Esophagus muscularis mucosa (tissue), 4 donors: ENCODE measurements at regions not wholly inside any gene's neighbourhood (a gene's known extent, or its start where the extent isn't known, plus 50 kb on each side); places are given as distances from the start of the nearest gene placed in this dataset.

Source experiments
- DNase-seq: peaks from one replicate; pipeline ENCODE4 v3.0.0-alpha.2; 2017; ENCODE audit errors: extremely low spot score
- H3K27ac ChIP-seq, 4 donors: fragments of 200-600 bp; sonication (generic); replicated peaks in 1 of 4; 1 replicate in 3 of 4; 2 replicates in 1 of 4; pipeline ENCODE4 v1.5.1; 2016 to 2019; ENCODE audit warnings: mild to moderate bottlenecking in 1 of 4
- H3K27me3 ChIP-seq, 4 donors: fragments of 200-600 bp; sonication (generic); one replicate each; pipeline versions ENCODE4 v1.5.1 to v1.6.0; 2016 to 2019
- H3K36me3 ChIP-seq, 4 donors: fragments of 200-600 bp; sonication (generic); one replicate each; pipeline ENCODE4 v1.5.1; 2016 to 2019
- H3K4me1 ChIP-seq, 4 donors: fragments of 200-600 bp; sonication (generic); one replicate each; pipeline ENCODE4 v1.5.1; 2016 to 2019
- H3K4me3 ChIP-seq, 4 donors: fragments of 200-600 bp; sonication (generic); 1 replicate in 2 of 4; 2 replicates in 2 of 4; pipeline ENCODE4 v1.5.1; 2016 to 2019; ENCODE audit warnings: mild to moderate bottlenecking in 4 of 4, moderate library complexity in 1 of 4
- H3K9me3 ChIP-seq, 4 donors: fragments of 200-600 bp; sonication (generic); 1 replicate in 3 of 4; 2 replicates in 1 of 4; pipeline ENCODE4 v1.5.1; 2016 to 2019
- CTCF ChIP-seq, 3 experiments: fragments of 200-600 bp in 2 of 3; fragments of 450-650 bp in 1 of 3; sonication (generic) in 2 of 3; IDR thresholded peaks; one replicate each; pipeline ENCODE4 v1.5.1; 2017 to 2019; ENCODE audit warnings: antibody characterized with exemption in 3 of 3, mild to moderate bottlenecking in 2 of 3, moderate library complexity in 1 of 3
- EP300 ChIP-seq: sonication (generic); formaldehyde crosslinking; IDR thresholded peaks from one replicate; pipeline ENCODE4 v1.6.1; 2017; ENCODE audit warnings: antibody characterized with exemption
- POLR2A ChIP-seq: fragments of 450-650 bp; IDR thresholded peaks from one replicate; pipeline ENCODE4 v1.6.1; 2017; ENCODE audit warnings: antibody characterized with exemption, moderate library complexity, mild to moderate bottlenecking, low read depth
- POLR2AphosphoS5 ChIP-seq, 2 donors: sonication (generic); formaldehyde crosslinking; IDR thresholded peaks; one replicate each; pipeline ENCODE4 v1.6.1; 2017; ENCODE audit warnings: antibody characterized with exemption in 2 of 2
- WGBS: methylation state at CpG from one replicate; pipeline ENCODE4 v1.1.5; 2018; 5-methylcytosine and 5-hydroxymethylcytosine counted together
- intact Hi-C: fragments of 100-400 bp; cut with DNase I; formaldehyde crosslinking; loops from one replicate; pipeline ENCODE4 v1.15.1; 2023

DNA sequence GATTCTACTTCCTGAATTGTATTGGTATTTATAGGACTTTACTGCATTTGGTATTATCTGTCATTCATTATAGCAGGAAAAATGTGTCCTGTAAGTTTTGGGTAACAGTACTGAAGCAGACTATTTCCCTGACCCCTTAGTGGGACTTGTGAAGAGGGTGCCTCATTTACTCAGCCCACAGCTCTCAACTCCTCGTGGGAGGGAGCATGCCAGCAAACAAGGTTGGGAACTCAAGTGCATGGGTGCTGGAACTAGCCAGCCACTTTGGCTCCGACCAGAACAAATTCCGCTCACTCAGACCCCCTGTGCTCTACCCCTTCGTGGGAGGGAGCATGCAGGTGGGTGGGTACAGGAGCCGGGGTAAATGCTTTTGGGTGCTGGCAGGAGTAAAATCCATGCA, 1773.5 kb upstream of the WWC1 start:
- DNase-seq: no peak
- Histone ChIP-seq H3K9me3 (no peaks in the 10 kb centered on the region), H3K27me3 (peaks cover 0 to 5% (median 0%) of the 10 kb centered on the region in 4 donors), H3K27ac (no peak overlapping the region), H3K36me3 (no peaks in the 10 kb centered on the region), H3K4me3 (no peak overlapping the region), H3K4me1 (no peaks in the 10 kb centered on the region)
- 74% methylated on average over 5 of the region's 5 CpGs for WGBS
- intact Hi-C loops: no loop called here
- no peak for TF ChIP-seq EP300
- no peak for TF ChIP-seq CTCF (IDR thresholded peaks at IDR 0.05)
- no peak for TF ChIP-seq POLR2A
- no peak for TF ChIP-seq POLR2AphosphoS5 (IDR thresholded peaks at IDR 0.05)

DNA sequence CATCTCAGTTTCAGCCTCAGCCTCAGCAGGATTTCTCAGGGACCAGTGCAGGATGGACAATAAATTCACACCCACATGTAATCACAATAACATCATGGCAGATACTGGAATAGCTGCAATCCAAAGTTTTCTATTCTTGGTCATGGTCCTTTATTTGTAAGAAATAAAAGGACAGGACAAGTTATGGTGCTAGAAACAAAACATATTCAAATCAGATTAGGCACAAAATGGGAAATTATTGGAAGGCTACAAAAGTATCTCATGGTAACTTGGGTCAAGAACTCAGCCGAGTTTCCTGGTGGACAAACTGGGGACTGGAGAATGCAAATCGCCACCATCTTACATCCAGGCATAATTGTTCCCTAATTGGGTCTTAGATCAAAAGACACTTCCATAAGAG, 1768.2 kb upstream of the WWC1 start:
- 77% methylated on average over 2 of the region's 2 CpGs for WGBS
- no peak for DNase-seq
- intact Hi-C loops: no loop called here
- H3K27ac ChIP-seq: no peak overlapping the region
- H3K27me3 ChIP-seq: peaks cover 0 to under 1% (median 0%) of the 10 kb centered on the region in 4 donors
- no peak for TF ChIP-seq EP300
- no peaks in the 10 kb centered on the region for H3K9me3 ChIP-seq
- H3K36me3 ChIP-seq: no peaks in the 10 kb centered on the region
- no peaks in the 10 kb centered on the region for H3K4me1 ChIP-seq
- H3K4me3 ChIP-seq: no peak overlapping the region

GRCh38 chr5:166529200-166529599, 1762.2 kb upstream of the WWC1 start:
- H3K27me3 ChIP-seq: no peaks in the 10 kb centered on the region
- no peaks in the 10 kb centered on the region for H3K4me1 ChIP-seq
- WGBS: 38% methylated on average over 2 of the region's 2 CpGs
- no peak for TF ChIP-seq CTCF (IDR thresholded peaks at IDR 0.05)
- no peak for TF ChIP-seq POLR2A
- TF ChIP-seq POLR2AphosphoS5 (IDR thresholded peaks at IDR 0.05): no peak
- no peak for TF ChIP-seq EP300
- no peak overlapping the region for H3K27ac ChIP-seq
- intact Hi-C loops: no loop called here
- no peak overlapping the region for H3K4me3 ChIP-seq
- DNase-seq: no peak
- no peaks in the 10 kb centered on the region for H3K9me3 ChIP-seq
- no peaks in the 10 kb centered on the region for H3K36me3 ChIP-seq

DNA sequence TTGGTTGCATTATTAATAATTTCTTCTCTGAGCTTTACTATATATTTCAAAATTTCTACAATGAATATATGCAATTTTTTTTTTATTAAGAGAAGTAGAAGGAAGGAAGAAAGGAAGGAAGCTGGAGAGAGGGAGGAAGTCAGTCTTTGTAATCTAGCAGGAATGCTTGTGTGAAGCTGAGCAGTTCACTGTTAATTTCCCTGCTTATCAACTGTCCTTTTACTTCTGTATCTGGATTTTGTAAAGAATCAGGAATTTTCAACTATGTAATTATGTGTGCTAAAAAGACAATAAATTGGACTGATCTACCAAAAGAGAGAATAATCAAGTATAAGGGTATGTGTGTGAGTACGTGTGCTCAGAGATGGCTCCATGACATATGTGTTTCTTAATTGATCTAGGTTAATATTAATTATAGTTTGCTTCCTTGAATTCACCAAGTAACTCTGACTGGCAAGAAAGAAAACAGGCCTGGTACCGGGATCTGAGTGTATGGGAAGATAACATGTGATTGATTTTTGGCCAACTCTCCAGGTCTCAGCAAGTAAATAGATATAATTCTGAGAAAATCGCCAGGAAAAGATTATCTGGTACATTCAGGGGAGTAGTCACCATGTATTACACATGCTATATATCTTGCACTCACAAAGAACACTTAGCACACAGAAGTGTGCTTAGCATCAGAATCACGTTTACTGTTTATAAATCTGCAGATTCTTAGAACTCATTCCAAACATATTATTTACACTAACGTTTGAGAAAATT, 1758.8 kb upstream of the WWC1 start:
- 70% methylated on average over 5 of the region's 5 CpGs for WGBS
- Histone ChIP-seq H3K4me1 (no peaks in the 10 kb centered on the region), H3K36me3 (no peaks in the 10 kb centered on the region), H3K4me3 (no peak overlapping the region), H3K9me3 (no peaks in the 10 kb centered on the region), H3K27me3 (no peaks in the 10 kb centered on the region), H3K27ac (no peak overlapping the region)
- TF ChIP-seq EP300: no peak
- TF ChIP-seq POLR2AphosphoS5 (IDR thresholded peaks at IDR 0.05): no peak
- TF ChIP-seq CTCF (IDR thresholded peaks at IDR 0.05): no peak
- TF ChIP-seq POLR2A: no peak
- no peak for DNase-seq
- intact Hi-C loops: no loop called here

DNA sequence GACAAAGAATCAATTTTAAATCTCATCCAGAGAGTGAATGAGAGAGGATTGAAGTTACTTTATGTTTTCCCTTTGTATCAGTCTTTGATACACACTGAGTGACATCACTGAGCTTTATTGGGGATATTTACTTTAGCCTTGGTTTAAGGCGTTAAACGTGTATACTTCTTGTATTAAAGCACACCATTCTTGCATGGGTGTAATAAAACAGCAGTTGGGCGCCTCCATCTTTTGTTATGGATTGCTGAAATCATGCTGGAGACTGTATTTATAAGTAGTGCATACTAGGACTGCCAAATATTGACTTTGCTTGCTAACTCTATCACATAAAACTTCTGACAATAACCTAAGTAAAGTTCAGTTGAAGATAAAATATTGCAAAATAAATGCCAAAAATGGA, 1755.8 kb upstream of the WWC1 start:
- H3K27ac ChIP-seq: no peak overlapping the region
- H3K4me1 ChIP-seq: no peaks in the 10 kb centered on the region
- TF ChIP-seq POLR2A (no peak), POLR2AphosphoS5 (IDR thresholded peaks at IDR 0.05) (no peak), EP300 (no peak), CTCF (IDR thresholded peaks at IDR 0.05) (no peak)
- H3K36me3 ChIP-seq: no peaks in the 10 kb centered on the region
- H3K27me3 ChIP-seq: no peaks in the 10 kb centered on the region
- intact Hi-C loops: no loop called here
- H3K9me3 ChIP-seq: peaks cover 0 to 3% (median 0%) of the 10 kb centered on the region in 4 donors
- 77% methylated on average over 3 of the region's 3 CpGs for WGBS
- DNase-seq: no peak
- no peak overlapping the region for H3K4me3 ChIP-seq
